HL-60 (cell line): ENCODE measurements at regions not wholly inside any gene's neighbourhood (a gene's known extent, or its start where the extent isn't known, plus 50 kb on each side); places are given as distances from the start of the nearest gene placed in this dataset.

ENCODE experiments used
- GABPA ChIP-seq: IDR thresholded peaks from 2 replicates; pipeline ENCODE4 v1.6.1; 2012; ENCODE audit warnings: low read depth
- POLR2AphosphoS5 ChIP-seq: IDR thresholded peaks from 2 replicates; pipeline ENCODE4 v1.6.1; 2012; ENCODE audit warnings: low read depth
- SPI1 ChIP-seq: IDR thresholded peaks from 2 replicates; pipeline ENCODE4 v1.6.1; 2012; ENCODE audit warnings: low read depth, mild to moderate bottlenecking, borderline replicate concordance
- TF ChIP-seq, protein P1 (sequence below): IDR thresholded peaks from one replicate; pipeline ENCODE4 v1.5.1; 2011; ENCODE audit warnings: low read length, control low read depth, inconsistent platforms; ENCODE audit not compliant: insufficient read depth
- TF ChIP-seq, protein P2 (sequence below): IDR thresholded peaks from 2 replicates; pipeline ENCODE4 v1.6.1; 2012; ENCODE audit warnings: low read depth; ENCODE audit not compliant: insufficient replicate concordance

DNA sequence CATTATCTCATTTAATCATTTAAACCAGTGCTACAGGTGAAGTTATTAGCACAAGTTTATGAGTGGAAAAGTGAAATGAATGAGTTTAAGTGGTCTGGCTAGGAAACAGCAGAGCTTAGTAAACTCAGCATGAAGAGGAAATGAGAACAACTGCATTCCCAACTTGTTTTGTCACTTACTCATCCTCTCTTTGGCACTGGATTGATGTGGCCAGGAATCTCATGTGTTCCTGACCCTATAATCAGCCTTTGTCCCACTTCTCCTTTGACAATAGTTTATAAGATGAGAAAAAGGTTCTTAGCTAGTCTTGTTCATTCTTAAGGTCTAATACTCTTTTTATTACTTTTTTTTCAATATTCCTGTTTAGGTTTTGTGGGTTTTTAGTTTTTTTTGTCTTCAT is 559.2 kb upstream of the TLE4 start:
- TF ChIP-seq, protein P1, sequence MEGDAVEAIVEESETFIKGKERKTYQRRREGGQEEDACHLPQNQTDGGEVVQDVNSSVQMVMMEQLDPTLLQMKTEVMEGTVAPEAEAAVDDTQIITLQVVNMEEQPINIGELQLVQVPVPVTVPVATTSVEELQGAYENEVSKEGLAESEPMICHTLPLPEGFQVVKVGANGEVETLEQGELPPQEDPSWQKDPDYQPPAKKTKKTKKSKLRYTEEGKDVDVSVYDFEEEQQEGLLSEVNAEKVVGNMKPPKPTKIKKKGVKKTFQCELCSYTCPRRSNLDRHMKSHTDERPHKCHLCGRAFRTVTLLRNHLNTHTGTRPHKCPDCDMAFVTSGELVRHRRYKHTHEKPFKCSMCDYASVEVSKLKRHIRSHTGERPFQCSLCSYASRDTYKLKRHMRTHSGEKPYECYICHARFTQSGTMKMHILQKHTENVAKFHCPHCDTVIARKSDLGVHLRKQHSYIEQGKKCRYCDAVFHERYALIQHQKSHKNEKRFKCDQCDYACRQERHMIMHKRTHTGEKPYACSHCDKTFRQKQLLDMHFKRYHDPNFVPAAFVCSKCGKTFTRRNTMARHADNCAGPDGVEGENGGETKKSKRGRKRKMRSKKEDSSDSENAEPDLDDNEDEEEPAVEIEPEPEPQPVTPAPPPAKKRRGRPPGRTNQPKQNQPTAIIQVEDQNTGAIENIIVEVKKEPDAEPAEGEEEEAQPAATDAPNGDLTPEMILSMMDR = no peak
- TF ChIP-seq POLR2AphosphoS5 (no peak), GABPA (no peak), SPI1 (no peak)
- TF ChIP-seq, protein P2, sequence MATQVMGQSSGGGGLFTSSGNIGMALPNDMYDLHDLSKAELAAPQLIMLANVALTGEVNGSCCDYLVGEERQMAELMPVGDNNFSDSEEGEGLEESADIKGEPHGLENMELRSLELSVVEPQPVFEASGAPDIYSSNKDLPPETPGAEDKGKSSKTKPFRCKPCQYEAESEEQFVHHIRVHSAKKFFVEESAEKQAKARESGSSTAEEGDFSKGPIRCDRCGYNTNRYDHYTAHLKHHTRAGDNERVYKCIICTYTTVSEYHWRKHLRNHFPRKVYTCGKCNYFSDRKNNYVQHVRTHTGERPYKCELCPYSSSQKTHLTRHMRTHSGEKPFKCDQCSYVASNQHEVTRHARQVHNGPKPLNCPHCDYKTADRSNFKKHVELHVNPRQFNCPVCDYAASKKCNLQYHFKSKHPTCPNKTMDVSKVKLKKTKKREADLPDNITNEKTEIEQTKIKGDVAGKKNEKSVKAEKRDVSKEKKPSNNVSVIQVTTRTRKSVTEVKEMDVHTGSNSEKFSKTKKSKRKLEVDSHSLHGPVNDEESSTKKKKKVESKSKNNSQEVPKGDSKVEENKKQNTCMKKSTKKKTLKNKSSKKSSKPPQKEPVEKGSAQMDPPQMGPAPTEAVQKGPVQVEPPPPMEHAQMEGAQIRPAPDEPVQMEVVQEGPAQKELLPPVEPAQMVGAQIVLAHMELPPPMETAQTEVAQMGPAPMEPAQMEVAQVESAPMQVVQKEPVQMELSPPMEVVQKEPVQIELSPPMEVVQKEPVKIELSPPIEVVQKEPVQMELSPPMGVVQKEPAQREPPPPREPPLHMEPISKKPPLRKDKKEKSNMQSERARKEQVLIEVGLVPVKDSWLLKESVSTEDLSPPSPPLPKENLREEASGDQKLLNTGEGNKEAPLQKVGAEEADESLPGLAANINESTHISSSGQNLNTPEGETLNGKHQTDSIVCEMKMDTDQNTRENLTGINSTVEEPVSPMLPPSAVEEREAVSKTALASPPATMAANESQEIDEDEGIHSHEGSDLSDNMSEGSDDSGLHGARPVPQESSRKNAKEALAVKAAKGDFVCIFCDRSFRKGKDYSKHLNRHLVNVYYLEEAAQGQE = no peak
